LNCaP clone FGC (cell line): ENCODE measurements at regions not wholly inside any gene's neighbourhood (a gene's known extent, or its start where the extent isn't known, plus 50 kb on each side); places are given as distances from the start of the nearest gene placed in this dataset.

Experiments used
- DNase-seq: peaks from one replicate; pipeline ENCODE4 v3.0.0-alpha.2; 2011; ENCODE audit warnings: low read depth
- H3K4me3 ChIP-seq: 2 replicates; pipeline ENCODE4 v1.5.1; 2011; ENCODE audit warnings: mild to moderate bottlenecking, low read depth, low read length, control low read depth
- TF ChIP-seq, protein P1 (sequence below): IDR thresholded peaks from 2 replicates; pipeline ENCODE4 v1.5.1; 2012; ENCODE audit warnings: mild to moderate bottlenecking; ENCODE audit not compliant: control insufficient read depth, insufficient read depth; ENCODE audit errors: extremely low read depth

DNA sequence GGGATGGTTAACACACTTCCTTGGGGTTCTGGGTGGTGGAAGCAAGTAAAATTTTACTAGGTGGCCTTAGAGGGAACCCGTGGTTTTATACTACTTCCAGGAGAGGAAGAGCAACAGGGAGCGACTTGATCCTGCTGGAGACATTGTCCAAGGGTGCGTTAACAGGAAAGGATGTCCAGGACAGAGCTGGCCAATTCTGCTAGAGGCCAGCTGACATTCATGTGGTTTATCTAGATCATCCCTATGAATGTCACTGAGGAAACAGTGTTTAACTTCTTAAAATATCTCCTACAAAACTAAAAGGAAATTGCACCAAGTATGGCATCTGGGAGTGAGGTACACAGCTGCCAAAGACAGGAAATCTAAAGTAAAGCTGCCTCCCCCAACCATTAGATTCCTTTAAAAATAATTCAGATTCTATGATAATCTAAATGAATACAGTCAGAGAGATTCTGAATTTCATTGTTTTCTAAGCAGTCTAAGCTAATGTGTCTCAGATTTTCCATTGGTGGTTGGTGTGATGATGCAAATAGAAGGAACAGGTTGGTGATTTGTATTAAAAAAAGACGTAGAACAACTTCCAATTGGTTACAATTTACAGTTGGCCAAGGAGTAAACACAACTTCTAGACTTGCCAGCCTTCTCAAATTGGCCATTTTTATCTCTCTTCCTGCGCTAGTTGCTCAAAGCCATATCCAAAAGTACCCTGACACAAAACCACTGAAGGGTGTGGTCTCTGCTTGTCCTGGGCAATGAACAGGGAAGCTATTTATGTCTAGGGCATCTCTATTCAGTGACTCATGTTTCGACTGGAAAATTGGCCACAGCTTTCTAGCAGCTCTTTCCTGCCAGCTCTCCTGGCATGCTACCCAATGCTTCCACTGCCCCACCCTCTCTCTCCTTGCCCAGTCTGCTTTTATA is 574.7 kb upstream of the MEF2C start:
- no peak for DNase-seq
- TF ChIP-seq, protein P1, sequence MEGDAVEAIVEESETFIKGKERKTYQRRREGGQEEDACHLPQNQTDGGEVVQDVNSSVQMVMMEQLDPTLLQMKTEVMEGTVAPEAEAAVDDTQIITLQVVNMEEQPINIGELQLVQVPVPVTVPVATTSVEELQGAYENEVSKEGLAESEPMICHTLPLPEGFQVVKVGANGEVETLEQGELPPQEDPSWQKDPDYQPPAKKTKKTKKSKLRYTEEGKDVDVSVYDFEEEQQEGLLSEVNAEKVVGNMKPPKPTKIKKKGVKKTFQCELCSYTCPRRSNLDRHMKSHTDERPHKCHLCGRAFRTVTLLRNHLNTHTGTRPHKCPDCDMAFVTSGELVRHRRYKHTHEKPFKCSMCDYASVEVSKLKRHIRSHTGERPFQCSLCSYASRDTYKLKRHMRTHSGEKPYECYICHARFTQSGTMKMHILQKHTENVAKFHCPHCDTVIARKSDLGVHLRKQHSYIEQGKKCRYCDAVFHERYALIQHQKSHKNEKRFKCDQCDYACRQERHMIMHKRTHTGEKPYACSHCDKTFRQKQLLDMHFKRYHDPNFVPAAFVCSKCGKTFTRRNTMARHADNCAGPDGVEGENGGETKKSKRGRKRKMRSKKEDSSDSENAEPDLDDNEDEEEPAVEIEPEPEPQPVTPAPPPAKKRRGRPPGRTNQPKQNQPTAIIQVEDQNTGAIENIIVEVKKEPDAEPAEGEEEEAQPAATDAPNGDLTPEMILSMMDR, result no peak
- H3K4me3 ChIP-seq, result no peak overlapping the region

DNA sequence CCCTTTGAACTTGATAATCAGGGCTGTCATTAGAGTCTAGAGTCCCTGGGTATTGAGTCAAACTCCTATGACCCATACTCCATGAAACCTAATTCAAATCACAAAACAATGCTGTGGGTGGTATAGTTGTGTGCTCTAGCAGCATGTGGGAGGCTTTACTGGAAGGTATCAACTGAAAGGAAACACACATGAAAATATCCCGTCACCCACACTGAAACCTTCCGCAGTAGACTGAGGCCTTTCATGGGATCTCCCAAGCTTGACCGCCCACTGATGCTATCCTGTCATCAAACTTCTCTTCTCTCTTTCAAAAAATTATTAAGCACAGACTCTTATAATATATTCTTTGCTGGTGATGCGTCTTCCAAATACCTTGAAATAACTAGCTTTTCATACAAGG is 569.1 kb upstream of the MEF2C start:
- TF ChIP-seq, protein P1, result no peak
- DNase-seq, result no peak
- H3K4me3 ChIP-seq, result no peak overlapping the region

DNA sequence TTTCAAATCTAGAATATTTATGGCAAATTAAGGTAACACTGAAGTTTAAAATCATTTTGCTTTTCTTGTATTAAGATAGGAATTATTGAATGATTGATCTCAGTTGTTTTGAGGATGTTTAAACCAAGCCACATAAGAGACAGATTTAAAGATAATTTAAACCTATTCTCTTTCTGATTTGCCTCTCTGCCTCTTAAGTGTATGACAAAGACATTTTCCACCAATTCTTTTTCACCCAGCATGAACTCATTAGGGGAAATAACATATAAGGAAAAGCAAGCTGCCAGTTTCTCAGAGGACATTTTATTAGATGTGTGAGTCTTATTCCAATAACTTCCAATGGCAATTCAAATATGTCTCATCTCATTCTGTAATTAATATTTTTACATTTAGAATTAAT is 568.3 kb upstream of the MEF2C start:
- TF ChIP-seq, protein P1, result no peak
- no peak overlapping the region for H3K4me3 ChIP-seq
- DNase-seq, result no peak

DNA sequence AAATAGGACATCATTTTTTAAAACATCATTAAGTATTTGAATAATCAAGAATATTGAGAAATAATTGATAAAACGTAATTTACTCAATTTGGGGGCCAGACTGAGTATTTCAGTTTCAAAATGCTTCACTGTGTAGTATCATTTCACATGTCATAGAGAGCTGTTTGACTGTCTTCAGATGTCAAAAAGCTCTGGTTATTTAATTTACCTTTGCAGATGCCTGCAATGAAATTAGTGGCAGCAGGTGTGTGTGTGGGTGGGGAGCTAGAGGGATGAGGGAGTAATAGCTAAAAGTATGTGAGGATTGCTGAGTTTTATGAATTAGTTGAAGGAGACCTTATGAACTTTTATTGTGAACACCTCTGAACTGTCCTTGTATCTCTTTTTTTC is 567.2 kb upstream of the MEF2C start:
- TF ChIP-seq, protein P1, result no peak
- no peak overlapping the region for H3K4me3 ChIP-seq
- DNase-seq, result no peak

DNA sequence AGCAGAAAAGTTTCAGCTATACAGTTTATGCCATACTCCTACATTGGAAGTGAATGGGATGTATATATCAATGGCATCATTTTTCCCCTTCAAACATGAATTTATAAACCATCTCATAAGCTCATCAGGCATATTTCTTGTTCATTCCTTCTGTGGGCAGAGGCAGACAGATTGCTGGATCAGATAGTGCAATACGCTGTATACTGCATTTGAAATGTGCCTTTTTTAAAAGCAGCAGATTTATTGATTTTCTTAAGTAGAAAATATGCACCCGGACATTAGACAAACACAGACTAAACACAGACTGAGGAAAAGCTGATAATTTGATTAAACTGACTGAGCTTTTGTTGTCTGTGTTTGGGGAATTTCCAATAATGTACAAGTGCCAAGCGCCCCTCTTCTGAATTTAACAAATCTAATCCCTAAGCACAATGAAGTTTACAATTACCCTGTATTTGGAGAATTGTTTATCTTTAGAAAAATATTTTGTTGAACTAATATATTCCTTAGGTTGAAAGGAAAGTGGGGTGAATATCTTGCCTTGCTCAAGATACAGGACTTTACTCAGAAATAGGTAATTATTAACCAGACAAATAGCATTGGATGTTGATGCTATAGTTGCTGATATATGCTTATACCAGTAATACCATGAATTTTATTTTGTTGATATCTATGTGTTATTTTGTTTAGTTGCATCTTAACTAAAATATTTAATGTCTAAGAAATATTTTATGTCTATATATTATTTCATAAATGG is 566.6 kb upstream of the MEF2C start:
- DNase-seq, result no peak
- TF ChIP-seq, protein P1, result no peak
- no peak overlapping the region for H3K4me3 ChIP-seq

DNA sequence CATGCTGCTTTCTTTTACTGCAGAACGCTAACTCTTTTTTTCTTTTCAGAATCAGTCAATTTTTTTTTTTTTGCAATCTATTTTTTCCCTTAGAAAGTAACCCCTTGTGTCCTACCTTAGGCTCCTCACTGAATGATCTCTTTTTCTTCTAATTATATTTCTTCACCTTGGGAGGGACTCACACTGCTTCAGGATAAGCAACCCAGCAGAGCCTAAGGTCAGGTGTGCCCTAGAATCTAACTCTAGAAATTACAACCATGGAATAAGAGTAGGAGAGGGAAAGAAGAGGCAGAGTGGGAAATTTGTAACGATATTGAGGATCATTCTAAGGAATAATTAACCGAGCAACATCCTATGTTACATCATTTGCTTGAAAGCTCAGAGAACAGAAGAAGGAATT is 564.0 kb upstream of the MEF2C start:
- no peak overlapping the region for H3K4me3 ChIP-seq
- TF ChIP-seq, protein P1, result no peak
- DNase-seq, result no peak
